Forelimb muscle (tissue), 1 donor: ENCODE measurements at regions not wholly inside any gene's neighbourhood (a gene's known extent, or its start where the extent isn't known, plus 50 kb on each side); places are given as distances from the start of the nearest gene placed in this dataset.
A peak's percentile ranks its signal among the peaks of the same experiment; 100 is the strongest.
"Not testable (repeated sequence)": the region's sequence is repeated elsewhere in the genome, so short reads cannot be mapped to it uniquely, and the experiment has no call there.

Experiments used
- DNase-seq: peaks from one replicate; pipeline ENCODE4 v3.0.0-alpha.2; 2013; ENCODE audit warnings: low read depth

GRCh38 chr1:96583903-96584302 is 137.7 kb upstream of the PTBP2 start:
- no peak for DNase-seq

- no peak for DNase-seq
Measured at GRCh38 chr1:96587222-96587621, 134.4 kb upstream of the PTBP2 start.

DNA sequence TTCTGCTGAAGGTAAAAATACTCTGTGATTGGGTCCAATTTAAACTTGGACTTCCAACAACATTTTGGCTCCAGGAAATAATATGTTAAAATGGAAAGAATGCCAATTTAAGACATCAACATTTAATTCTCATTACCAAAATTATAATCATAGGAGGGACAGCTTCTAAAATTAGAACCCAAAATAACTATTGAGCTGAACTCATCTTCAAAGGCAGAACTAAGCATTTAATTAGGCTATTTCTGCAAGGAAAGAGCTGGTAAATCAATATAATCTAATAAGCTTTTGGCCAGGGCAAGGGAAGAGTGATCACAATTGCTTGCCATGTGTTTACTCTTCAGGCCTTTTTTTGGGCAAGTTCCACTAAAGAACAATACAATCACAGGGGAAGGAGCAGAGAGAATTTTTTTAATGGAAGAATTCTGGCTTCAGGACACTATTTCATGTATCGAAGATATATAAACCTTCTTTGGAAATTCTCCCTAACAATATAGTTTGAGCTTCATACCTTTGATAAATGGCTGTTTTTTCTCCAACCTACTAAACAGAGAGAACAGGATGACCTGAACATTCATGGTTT is 133.1 kb upstream of the PTBP2 start:
- DNase-seq, result no peak

GRCh38 chr1:96595530-96595929 is 126.1 kb upstream of the PTBP2 start:
- not testable (repeated sequence) for DNase-seq

DNA sequence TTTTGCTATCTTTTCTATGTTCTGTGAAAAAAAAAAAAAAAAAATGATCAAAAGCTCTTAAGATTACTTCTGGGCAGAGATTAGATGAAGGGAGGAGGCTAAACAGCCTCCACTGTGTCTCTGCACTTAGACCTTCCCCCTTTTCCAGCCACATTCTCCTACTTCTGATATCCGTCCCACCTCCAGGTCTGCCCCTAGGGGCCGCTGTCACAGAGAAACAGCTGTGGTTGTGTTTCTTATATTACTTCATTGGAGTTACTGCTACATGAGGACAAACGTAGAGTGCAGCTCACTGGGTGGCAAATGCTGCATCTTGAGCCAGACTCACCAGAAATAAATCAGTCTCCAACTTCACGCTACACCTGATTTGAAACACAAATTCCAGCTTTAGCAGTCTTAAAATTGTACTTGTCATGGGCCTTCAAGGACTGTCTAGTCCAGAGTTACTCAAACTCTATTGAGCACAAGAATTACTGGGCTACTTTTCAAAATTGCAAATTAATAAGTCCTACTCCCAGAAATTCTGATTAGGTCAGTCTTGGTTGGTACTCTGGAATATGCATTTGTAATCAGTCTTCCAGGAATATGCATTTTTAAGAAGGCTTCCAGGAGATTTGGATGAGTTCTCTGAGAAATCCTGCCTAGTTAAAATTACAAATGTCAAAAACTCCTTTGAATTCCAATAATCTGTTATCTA is 125.2 kb upstream of the PTBP2 start:
- DNase-seq, result no peak

DNA sequence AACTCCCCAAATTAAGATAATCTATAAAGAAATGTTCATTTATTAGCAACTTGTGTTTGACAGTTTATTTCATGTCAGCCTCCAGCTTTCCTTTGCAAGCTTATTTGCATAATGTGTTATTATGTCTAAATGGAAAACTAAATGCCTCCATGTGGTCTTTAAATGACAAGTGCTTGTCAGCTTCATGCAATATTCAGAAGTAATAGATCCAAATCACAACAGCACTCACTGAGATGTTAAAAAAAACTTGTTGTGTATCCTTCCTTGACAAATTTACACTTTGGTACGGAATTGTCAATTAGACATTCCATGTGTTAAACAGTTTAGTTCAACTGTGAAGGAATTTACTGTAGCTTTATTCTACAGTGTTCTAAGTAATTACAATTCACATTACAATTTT is 124.4 kb upstream of the PTBP2 start:
- DNase-seq, result no peak

- no peak for DNase-seq
Measured at GRCh38 chr1:96598416-96599168, 123.0 kb upstream of the PTBP2 start.

GRCh38 chr1:96604620-96605019 is 117.0 kb upstream of the PTBP2 start:
- DNase-seq, result not testable (repeated sequence)

- DNase-seq, result not testable (repeated sequence)
Measured at GRCh38 chr1:96617375-96617774, 104.2 kb upstream of the PTBP2 start.

DNA sequence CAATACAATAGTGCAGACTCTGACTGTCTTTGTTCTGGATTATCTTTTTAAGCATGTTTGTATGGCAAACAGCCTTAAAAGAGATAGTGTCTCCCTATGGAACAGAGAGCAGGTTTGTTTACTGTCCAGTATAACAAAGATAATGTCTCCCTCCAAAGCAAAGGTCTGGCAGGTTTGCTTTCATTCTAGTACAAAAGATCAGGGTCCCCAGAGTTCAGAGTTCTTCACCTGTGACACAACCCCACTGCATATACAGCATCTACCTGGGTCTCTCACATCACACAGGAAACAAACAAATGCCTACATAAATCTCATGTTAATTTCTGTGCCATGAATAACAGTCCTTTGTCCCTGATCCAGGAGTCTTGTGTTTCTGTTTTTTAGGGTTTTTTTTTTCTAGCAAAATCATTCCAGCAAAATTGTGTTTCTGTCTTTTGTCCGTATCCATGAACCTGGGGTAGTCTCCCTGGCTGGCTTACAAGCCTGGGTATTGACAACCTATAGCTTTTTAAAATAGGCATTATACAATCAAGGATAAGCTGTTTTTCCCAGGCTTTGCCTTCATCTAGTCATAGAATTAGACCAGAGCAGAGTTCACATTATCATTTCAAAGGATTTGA is 89.4 kb upstream of the PTBP2 start:
- no peak for DNase-seq

DNA sequence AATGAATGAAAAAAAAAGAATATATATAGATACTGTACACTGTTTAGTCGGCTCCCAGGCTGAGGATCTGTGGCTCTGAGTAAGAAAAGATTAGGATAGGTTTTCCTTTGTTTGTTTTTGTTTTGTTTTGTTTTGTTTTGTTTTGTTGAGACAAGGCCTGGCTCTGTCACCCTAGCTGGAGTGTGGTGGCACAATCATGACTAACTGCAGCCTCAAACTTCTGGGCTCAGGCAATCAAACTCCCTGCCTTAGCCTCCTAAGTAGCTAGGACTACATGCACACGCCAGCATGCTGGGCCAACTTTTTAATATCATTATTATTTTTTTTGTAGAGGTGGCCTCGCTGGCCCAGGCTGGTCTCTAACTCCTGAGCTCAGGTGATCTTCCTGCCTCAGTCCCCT is 87.9 kb upstream of the PTBP2 start:
- DNase-seq, result no peak

DNA sequence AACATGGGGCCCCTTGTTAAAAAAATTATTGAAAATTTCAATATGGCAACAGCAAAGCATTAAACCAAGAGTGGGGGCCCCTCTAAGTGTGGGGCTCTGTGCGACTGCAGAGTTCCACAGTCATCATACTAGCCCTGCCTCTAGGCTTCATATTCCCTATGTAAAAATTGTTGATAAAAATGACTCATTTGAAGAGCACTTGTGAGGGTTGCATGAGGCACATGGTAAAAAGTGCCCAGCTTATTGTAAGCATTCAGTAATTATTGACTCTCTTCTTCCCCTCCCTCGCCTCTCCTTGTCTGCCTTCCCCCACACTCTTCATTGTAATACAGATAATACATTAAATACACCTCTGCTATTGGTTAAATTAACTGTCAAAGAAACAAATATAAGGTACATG is 86.7 kb upstream of the PTBP2 start:
- no peak for DNase-seq

GRCh38 chr1:96641282-96641681 is 80.3 kb upstream of the PTBP2 start:
- DNase-seq, result peak; percentile 22

DNA sequence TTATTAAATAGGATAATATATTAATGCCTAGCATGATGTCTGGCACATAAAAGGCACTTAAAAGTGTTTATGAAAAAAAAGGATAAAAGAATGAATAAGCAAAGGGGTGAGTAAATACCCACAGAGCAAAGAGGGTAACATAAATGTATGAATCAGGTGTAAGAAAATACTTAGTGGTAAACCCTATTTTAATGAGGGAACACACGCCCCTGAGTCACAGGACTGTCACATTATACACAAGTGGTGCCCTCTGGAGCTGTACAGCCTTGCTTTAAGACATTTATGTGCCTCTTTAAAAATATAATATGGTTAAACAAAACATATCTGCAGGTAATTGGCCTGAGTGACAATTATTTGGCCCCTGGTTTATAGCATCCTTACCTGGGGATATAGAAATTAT is 78.1 kb upstream of the PTBP2 start:
- no peak for DNase-seq

DNA sequence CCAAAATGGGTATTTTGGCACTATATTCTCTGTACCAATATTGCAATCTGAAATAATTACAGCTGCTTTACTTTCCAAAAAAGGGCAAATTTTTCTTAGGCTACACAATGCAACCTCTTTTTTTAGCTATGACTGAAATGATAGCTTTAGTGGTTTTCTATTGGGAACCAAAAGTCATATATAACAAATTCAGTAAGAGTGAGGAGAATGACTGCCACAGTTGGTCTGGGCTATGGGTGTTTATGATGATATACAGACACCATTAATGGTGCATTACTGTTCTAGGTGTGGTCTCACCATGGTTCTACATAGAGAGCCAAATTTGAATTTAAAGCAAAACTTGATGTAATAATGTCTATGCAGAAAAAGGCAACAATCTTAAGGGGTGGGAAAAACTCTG is 72.3 kb upstream of the PTBP2 start:
- no peak for DNase-seq

- no peak for DNase-seq
Measured at GRCh38 chr1:96651517-96651916, 70.1 kb upstream of the PTBP2 start.

DNA sequence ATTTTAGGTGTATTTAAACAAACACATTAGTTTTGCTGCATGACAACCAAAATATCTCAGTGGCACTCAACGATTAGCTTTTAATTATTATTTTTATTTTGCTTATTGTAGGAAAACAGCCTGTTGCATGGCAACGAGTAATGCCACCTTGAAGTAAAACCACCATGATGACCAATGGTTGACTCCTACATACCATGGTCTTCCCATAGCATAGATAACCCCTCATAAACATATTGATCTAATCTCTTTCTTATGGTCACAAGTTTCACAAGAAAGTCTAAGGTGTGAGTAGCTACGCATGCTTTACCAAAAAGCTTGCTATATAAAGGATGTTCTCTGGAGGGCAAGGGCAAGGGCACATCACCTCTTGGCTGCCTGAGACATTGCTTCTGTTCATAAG is 61.5 kb upstream of the PTBP2 start:
- DNase-seq, result no peak

GRCh38 chr1:96660503-96660902 is 61.1 kb upstream of the PTBP2 start:
- DNase-seq, result no peak
